Fibroblast of gingiva (primary cell): ENCODE measurements at regions not wholly inside any gene's neighbourhood (a gene's known extent, or its start where the extent isn't known, plus 50 kb on each side); places are given as distances from the start of the nearest gene placed in this dataset.

Experiments used
- DNase-seq: peaks from one replicate; pipeline ENCODE4 v3.0.0-alpha.2; 2011; ENCODE audit warnings: low read depth

- peak; percentile 62 for DNase-seq
These were observed 143.3 kb downstream of the SEC61B start for GRCh38 chr9:99365233-99365980.

GRCh38 chr9:99366183-99366582 lies 144.1 kb downstream of the SEC61B start:
- no peak for DNase-seq

GRCh38 chr9:99366621-99367020 lies 144.5 kb downstream of the SEC61B start:
- peak; percentile 72 for DNase-seq

GRCh38 chr9:99368341-99369326 lies 146.6 kb downstream of the SEC61B start:
- peak; percentile 98 for DNase-seq

GRCh38 chr9:99369327-99369722 lies 147.2 kb downstream of the SEC61B start:
- no peak for DNase-seq

GRCh38 chr9:99370376-99370775 lies 148.3 kb downstream of the SEC61B start:
- no peak for DNase-seq

- no peak for DNase-seq
These were observed 149.3 kb downstream of the SEC61B start for GRCh38 chr9:99371376-99371775.

- DNase-seq = no peak
These were observed 151.8 kb downstream of the SEC61B start for GRCh38 chr9:99373912-99374311.

GRCh38 chr9:99374793-99375192 lies 152.7 kb downstream of the SEC61B start:
- DNase-seq = no peak

GRCh38 chr9:99375481-99375880 lies 153.4 kb downstream of the SEC61B start:
- DNase-seq = no peak

- peak; percentile 94 for DNase-seq
These were observed 156.0 kb downstream of the SEC61B start for GRCh38 chr9:99377790-99378775.

- DNase-seq = no peak
These were observed 161.5 kb downstream of the SEC61B start for GRCh38 chr9:99383536-99383935.

GRCh38 chr9:99385215-99385614 lies 163.1 kb downstream of the SEC61B start:
- no peak for DNase-seq

- DNase-seq = peak; percentile 89
These were observed 163.8 kb downstream of the SEC61B start for GRCh38 chr9:99385814-99386279.

- DNase-seq = no peak
These were observed 165.3 kb downstream of the SEC61B start for GRCh38 chr9:99387431-99387830.

GRCh38 chr9:99389087-99390033 lies 167.3 kb downstream of the SEC61B start:
- DNase-seq = no peak

- no peak for DNase-seq
These were observed 170.0 kb downstream of the SEC61B start for GRCh38 chr9:99391937-99392594.

GRCh38 chr9:99392986-99393385 lies 170.9 kb downstream of the SEC61B start:
- DNase-seq = no peak

- no peak for DNase-seq
These were observed 171.9 kb downstream of the SEC61B start for GRCh38 chr9:99393993-99394392.

- DNase-seq = no peak
These were observed 176.2 kb downstream of the SEC61B start for GRCh38 chr9:99398241-99398640.
